Activated effector memory CD4-positive, alpha-beta T cell treated with Interleukin-2 at 50 U/mL for 16 hours (primary cell): ENCODE measurements at regions not wholly inside any gene's neighbourhood (a gene's known extent, or its start where the extent isn't known, plus 50 kb on each side); places are given as distances from the start of the nearest gene placed in this dataset.

ENCODE experiments used
- DNase-seq: peaks from one replicate; pipeline ENCODE4 v3.0.0-alpha.2; 2020

GRCh38 chr3:46112984-46113383, 85.7 kb upstream of the XCR1 start:
- no peak for DNase-seq

- no peak for DNase-seq
Observed at GRCh38 chr3:46112296-46112695, 85.0 kb upstream of the XCR1 start.

- DNase-seq = no peak
Observed at GRCh38 chr3:46110701-46111493, 83.6 kb upstream of the XCR1 start.

- no peak for DNase-seq
Observed at GRCh38 chr3:46107682-46108081, 80.4 kb upstream of the XCR1 start.

DNA sequence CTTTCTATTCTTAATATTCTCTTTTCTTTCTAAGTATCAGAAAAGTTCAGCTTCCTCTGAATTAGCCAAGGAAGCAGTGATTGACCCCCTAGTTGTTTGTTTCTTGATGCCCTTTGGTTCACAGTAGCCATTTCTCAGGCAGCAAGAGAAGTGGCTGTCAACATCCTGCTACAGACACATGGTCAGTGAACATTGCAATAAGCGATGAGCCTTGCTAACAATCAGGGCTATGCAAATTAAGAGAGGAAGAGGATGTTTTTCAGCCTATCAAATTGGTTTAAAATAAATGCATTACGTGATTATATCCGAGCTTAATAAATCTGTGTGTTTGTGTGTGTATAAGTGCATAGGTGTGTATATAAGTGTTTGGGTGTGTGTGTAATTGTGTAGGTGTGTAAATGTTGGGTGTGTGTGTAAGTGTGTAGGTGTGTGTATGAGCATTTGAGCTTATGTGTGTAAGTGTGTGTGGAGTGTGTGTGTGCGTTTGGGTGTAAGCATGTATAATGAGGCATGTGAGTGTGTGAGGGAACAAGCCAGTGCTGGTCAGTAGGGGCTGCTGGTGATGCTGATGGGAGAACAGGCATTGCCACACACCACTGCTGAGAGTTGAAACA, 78.1 kb upstream of the XCR1 start:
- DNase-seq = no peak

DNA sequence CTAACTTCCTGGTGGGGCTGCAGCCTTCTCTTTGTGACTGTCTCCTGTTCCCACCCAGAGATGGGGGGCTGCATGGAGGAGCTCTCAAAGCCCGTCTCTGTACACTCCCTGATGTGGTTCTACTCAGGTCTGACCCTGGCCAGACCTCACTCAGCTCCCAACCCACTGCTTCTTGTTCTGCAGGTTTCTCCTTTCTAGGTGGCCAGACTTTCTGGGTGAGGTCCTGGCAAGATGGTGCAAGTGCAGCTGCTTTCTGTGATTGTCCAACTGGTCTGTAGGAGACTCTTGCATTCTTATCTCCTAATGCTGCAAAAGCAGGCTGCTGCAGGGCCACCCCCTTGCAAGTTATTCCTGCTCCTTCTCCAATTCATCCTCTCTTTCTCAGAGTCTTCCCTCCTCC, 77.4 kb upstream of the XCR1 start:
- DNase-seq = no peak

DNA sequence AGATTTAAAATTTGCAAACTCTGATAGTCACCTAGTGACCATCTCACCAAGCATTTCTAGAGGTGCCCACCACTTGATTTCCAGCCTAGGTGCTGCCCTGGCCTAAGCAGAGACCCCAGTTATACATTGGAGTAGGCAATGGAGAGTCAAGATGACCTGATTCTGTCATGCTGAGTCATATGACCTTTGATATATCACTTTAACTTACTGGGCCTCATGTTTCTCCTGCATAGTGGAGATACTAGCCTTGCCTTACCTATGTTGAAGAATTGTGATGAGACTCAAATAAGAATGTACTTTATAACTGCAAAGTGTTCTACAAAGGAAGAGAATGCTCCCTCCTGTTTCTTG, 75.5 kb upstream of the XCR1 start:
- no peak for DNase-seq

DNA sequence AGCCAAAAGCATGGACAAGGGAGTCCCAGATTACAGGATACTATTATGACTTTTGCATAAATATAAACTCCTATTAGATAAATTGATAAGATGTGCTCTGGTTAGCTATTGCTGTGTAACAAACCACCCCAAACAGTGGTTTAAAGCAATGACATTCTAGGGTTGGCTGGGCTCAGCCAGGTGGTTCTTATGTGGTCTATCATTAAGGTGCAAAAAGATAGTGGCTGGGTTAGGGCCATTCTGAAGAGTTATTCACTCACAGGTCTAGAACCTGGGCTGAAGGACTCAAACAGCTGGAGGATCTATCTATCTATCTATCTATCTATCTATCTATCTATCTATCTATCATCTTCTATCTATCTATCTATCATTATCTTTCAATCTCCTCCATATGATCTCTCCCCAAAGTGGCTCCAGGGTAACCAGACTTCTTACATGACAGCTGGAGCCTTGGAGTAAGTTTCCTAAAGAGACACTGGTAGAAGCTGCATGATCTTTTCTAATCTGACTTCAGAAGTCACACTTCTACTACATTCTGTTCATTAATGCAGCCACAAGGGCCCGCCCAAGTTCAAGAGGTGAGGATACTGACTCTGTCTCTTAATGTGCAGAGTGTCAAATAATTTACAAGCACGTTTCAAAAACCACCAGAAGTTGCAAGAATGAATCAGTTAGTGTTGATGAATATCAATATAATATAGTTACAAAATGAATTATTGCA, 74.9 kb upstream of the XCR1 start:
- DNase-seq = no peak

DNA sequence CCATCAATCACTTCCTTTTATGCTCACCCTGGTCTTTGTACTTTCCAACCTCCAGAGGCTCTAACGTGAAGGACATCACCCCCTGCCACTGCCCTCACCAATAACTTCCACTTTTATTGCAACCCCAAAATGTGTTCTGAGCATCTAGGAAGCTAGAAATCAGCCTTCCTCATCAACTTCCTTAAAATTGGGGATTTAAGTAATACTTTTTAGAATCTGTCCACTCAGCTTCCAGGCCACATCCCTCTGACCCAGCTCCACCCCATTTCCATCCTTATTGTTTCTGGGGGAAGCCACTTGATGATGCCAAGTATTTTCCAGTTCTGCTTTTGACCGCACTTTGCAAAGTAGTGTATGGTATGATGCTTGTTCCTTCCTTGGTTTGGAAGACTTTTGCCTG, 73.5 kb upstream of the XCR1 start:
- DNase-seq = no peak

DNA sequence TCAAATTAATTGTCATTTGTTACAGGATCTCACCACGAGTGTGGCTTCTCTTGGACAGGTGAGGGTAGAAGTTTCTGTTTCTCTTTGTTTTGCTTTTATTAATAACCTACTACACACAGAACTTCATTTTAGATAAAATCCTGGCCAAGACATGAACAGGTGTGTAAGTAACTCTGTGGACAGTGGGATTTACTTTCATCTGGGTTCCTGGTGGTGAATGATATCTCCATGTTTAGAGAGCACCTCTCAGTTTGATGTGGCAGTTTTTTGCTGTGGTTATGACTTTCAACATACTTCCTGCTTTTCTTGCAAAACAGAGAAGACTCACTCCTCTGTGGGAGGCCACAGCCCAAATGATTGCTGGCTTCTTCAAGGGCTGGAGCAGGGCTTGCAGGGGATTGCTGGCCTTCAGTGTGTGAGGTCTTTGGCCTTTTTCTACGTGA, 71.1 kb upstream of the XCR1 start:
- DNase-seq = peak; percentile 29

DNA sequence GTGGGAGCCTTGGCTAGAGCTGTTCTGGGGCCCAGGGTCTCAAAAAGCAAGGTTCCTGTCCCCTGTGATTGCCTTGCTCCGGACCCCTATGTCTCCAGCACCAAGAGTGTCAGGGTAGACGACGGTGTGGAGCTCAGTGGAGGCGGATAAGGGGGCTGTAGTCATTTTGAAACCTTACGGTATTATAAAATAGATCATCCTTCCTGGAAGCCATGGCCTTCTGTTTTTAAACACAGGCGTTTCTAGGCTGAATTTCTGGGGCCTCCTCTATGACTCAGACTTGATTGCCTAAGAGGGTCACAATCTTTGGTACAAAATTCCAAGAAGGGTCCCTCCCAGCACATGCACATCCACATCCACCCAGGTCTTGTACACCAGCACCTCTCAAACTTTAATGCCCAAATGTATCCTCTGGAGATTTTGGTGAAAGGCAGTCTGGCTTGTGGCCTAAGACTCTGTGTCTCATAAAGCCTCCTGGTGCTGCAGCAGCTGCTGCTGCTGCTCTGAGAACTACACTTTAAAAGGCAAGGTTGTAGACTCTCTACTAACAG, 70.5 kb upstream of the XCR1 start:
- no peak for DNase-seq

DNA sequence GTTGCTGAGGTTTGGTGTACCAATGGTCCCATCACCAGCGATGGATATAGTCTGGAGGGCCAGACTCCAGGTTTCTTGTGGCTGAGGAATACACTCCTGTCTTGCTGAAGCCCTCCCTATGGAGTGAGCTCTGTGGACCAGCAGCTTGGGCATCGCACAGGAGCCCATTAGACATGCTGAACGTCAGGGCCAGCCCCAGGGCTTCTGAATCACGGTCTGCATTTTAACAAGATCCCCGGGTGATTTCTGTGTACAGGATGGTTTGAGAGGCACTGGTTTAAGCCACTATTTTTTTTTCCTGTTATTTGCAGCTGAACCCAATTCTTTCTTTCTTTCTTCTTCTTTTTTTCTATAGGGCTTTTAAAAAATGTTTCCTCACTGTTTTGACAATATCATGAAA, 69.5 kb upstream of the XCR1 start:
- DNase-seq = no peak

- no peak for DNase-seq
Observed at GRCh38 chr3:46096336-46096735, 69.1 kb upstream of the XCR1 start.

DNA sequence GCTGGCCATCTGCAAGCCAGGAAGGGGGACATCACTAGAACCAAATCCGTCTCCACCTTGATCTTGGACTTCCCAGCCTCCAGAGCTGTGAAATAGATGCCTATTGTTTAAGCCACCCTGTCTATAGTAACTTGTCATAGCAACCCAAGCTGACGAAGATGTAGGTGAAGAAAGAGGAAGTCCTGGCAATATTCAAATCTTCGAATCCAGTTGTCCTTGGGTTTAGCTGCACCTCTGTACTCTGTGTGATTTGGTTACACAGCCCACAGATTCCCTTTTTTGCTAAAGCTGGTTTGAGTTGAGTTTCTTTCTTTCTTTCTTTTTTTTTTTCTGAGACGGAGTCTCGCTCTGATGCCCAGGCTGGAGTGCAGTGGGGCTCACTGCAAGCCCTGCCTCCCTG, 68.0 kb upstream of the XCR1 start:
- DNase-seq = no peak

GRCh38 chr3:46094506-46094905, 67.2 kb upstream of the XCR1 start:
- DNase-seq = no peak

DNA sequence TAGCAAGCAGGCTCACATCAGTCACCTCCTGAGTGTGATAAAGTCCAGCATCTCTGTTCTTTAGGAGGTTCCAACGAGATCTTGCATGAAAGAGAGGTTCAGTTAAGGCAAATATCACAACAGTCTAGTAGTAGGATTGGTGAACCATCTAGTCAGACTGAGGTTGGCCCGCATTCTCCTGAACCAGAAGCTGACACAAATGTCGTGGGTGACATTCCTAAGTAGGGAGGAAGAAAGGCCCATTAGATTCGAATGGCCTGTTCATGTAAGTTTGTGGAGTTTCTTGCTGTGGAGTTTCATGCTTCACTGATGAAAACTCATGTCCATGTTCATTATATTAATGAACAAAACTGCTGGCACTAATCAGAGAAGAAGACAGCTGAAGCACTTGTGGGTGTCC, 66.7 kb upstream of the XCR1 start:
- DNase-seq = no peak

DNA sequence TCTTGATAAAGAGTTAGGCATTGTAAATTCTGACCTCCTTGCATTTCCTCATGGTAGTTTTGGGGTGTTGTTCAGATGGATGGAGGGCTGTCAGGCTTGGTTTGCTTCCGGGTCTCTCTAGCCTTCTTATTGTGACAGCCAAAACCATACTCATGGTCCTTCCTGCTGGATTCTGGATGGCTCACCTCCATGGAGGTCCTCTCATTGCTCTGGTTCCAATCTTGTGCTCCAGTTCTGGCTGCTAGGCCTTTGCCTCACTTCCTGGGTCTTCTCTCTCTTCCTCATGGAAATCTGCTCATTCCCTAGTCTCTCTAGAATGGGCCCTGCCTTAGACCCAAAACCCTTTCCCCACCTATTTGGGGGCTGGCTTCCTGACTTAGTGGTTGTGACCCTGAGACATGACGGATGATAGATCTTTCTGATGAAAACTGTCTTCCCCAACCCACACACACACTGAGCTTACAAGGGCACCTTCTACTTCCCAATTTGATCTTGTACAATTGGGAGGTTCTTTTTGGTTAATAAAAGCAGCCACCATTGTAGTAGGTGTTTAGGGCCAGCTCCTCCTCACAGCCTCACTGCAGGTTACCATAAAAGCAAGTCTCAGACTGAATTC, 66.2 kb upstream of the XCR1 start:
- DNase-seq = no peak

- no peak for DNase-seq
Observed at GRCh38 chr3:46092702-46093080, 65.4 kb upstream of the XCR1 start.

GRCh38 chr3:46091741-46092701, 64.7 kb upstream of the XCR1 start:
- DNase-seq = no peak

DNA sequence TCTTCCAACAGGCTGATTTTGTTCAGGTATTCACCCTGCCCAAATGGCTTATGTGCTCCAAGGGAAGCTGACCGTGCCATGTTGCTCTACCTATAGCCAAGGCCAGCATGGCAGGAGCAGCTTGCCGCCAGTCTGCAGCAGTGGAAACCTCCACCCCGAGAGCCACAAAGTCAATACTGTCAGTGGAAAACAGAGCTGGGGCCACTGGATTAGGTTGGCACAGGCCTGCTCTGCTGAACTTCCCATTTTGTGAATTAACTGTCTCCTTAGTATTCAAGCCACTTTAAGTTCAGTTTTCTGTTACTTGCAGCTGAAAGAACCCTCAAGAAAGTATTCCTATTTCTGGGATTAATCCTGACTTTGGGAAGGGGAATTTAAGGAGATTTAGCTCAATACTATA, 63.8 kb upstream of the XCR1 start:
- no peak for DNase-seq

DNA sequence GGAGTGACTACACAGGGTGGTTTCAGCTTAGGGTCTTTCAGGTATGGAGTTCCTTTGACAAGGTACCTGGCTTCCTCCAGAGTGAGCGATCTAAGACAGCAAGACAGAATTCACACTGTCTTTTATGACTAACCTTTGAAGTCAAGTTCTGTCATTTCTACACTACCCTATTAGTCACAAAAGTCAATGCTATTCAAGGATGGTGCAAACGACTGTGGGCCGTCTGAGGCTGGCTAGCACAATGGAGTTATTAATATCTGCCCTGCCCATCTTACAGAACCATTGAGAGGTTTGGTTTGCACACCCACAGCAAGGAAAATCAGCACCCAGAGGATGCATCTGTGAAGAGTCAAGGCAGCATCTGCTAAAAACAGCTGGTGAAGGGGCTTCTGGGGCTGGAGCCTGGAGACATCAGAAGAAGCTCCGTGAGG, 62.9 kb upstream of the XCR1 start:
- no peak for DNase-seq
